Lower leg skin (tissue), 3 donors: ENCODE measurements at regions not wholly inside any gene's neighbourhood (a gene's known extent, or its start where the extent isn't known, plus 50 kb on each side); places are given as distances from the start of the nearest gene placed in this dataset.

Experiments
- POLR2A ChIP-seq, 2 donors: fragments of 450-650 bp; IDR thresholded peaks; one replicate each; pipeline ENCODE4 v1.6.1; 2016 to 2017; ENCODE audit warnings: antibody characterized with exemption in 2 of 2, mild to moderate bottlenecking in 1 of 2, moderate library complexity in 1 of 2
- TF ChIP-seq, protein P1 (sequence below), 3 donors: fragments of 450-650 bp; IDR thresholded peaks; one replicate each; pipeline ENCODE4 v1.5.1; 2016; ENCODE audit warnings: antibody characterized with exemption in 3 of 3, mild to moderate bottlenecking in 3 of 3, moderate library complexity in 2 of 3

DNA sequence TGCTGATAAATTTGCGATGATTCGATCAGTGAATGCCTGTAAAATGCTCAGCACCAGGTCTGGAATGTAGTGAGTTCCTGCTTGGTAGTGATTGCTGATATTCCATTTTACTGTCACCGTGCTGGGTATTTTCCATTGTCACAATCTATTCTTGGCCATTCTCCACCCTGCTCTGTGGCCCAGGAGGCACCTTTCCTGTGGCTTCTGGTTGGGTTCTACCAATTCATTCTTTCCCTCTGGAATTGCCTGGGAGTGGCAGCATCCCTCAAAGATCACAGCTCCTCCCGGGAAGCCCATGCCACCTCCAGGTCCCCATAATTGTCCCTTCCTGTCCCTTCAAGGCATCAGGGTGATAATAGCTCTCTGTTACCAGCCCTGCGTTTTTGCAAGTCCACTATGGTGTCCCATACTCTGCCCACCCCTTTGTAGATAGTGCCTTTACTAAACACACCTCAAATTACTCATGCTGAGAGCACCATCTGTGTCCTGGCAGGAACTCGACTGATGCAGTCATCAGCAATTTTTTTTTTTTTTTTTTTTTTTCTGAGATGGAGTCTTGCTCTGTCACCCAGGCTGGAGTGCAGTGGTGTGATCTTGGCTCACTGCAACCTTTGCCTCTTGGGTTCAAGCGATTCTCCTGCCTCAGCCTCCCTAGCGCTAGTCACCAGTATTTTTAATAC, 177.8 kb upstream of the PROK2 start:
- TF ChIP-seq, protein P1, sequence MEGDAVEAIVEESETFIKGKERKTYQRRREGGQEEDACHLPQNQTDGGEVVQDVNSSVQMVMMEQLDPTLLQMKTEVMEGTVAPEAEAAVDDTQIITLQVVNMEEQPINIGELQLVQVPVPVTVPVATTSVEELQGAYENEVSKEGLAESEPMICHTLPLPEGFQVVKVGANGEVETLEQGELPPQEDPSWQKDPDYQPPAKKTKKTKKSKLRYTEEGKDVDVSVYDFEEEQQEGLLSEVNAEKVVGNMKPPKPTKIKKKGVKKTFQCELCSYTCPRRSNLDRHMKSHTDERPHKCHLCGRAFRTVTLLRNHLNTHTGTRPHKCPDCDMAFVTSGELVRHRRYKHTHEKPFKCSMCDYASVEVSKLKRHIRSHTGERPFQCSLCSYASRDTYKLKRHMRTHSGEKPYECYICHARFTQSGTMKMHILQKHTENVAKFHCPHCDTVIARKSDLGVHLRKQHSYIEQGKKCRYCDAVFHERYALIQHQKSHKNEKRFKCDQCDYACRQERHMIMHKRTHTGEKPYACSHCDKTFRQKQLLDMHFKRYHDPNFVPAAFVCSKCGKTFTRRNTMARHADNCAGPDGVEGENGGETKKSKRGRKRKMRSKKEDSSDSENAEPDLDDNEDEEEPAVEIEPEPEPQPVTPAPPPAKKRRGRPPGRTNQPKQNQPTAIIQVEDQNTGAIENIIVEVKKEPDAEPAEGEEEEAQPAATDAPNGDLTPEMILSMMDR (IDR thresholded peaks at IDR 0.05): no peak
- no peak for TF ChIP-seq POLR2A (IDR thresholded peaks at IDR 0.05)
